ENCODE measurements at regions not wholly inside any gene's neighbourhood (a gene's known extent, or its start where the extent isn't known, plus 50 kb on each side); places are given as distances from the start of the nearest gene placed in this dataset.

- TF ChIP-seq POLR2A (IDR thresholded peaks at IDR 0.05) (no peak), POLR2AphosphoS5 (IDR thresholded peaks at IDR 0.05) (no peak)
- TF ChIP-seq, protein P1, sequence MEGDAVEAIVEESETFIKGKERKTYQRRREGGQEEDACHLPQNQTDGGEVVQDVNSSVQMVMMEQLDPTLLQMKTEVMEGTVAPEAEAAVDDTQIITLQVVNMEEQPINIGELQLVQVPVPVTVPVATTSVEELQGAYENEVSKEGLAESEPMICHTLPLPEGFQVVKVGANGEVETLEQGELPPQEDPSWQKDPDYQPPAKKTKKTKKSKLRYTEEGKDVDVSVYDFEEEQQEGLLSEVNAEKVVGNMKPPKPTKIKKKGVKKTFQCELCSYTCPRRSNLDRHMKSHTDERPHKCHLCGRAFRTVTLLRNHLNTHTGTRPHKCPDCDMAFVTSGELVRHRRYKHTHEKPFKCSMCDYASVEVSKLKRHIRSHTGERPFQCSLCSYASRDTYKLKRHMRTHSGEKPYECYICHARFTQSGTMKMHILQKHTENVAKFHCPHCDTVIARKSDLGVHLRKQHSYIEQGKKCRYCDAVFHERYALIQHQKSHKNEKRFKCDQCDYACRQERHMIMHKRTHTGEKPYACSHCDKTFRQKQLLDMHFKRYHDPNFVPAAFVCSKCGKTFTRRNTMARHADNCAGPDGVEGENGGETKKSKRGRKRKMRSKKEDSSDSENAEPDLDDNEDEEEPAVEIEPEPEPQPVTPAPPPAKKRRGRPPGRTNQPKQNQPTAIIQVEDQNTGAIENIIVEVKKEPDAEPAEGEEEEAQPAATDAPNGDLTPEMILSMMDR (IDR thresholded peaks at IDR 0.05 in 8 of 11, conservative IDR thresholded peaks at IDR 0.05 in 3 of 11): no peak
These were observed 60.2 kb upstream of the FBXL7 start for GRCh38 chr5:15439801-15440200.

All from spleen (tissue), 7 donors.